ENCODE measurements at regions not wholly inside any gene's neighbourhood (a gene's known extent, or its start where the extent isn't known, plus 50 kb on each side); places are given as distances from the start of the nearest gene placed in this dataset.

GRCh38 chr1:50318428-50318827 is 104.8 kb downstream of the DMRTA2 start:
- no peaks in the 10 kb centered on the region for H3K36me3 ChIP-seq (ENCODE audit: control insufficient read depth, insufficient read depth, low read length)
- ATAC-seq (no peak), DNase-seq (ENCODE audit: low read depth, low spot score) (no peak)
- in situ Hi-C loops (cut with HindIII; ENCODE audit: low pct_unique_long_range_greater_than_20kb, low sequenced_read_pairs) (no loop called here), intact Hi-C loops (cut with micrococcal nuclease; ENCODE audit: unreplicated experiment) (no loop called here)
- H3K4me1 ChIP-seq (ENCODE audit: control insufficient read depth, insufficient read depth, low read length): no peaks in the 10 kb centered on the region
- no peaks in the 10 kb centered on the region for H3K27me3 ChIP-seq (ENCODE audit: control insufficient read depth, insufficient read depth, low read length)
- TF ChIP-seq SIN3A (IDR thresholded peaks at IDR 0.05; ENCODE audit: borderline replicate concordance, insufficient read depth, low read depth, low read length) (no peak), TCF7L2 (IDR thresholded peaks at IDR 0.05; ENCODE audit: low read depth, low read length) (no peak), CTCF (IDR thresholded peaks at IDR 0.05) (no peak)
- ChIA-PET POLR2A (no interaction called here), CTCF (no interaction called here)
- H3K4me3 ChIP-seq (ENCODE audit: low read depth in 2 of 2, low read length in 2 of 2): no peak overlapping the region
- BruUV-seq (replicated peaks): no TSS peak
- H3K9me3 ChIP-seq (ENCODE audit: control insufficient read depth, insufficient read depth, low read depth, low read length): no peaks in the 10 kb centered on the region
- no peak overlapping the region for H3K27ac ChIP-seq (ENCODE audit: low read length)

- ATAC-seq: no peak
- Histone ChIP-seq H3K4me3 (ENCODE audit: low read depth in 2 of 2, low read length in 2 of 2) (no peak overlapping the region), H3K4me1 (ENCODE audit: control insufficient read depth, insufficient read depth, low read length) (no peaks in the 10 kb centered on the region), H3K36me3 (ENCODE audit: control insufficient read depth, insufficient read depth, low read length) (no peaks in the 10 kb centered on the region), H3K9me3 (ENCODE audit: control insufficient read depth, insufficient read depth, low read depth, low read length) (no peaks in the 10 kb centered on the region), H3K27ac (ENCODE audit: low read length) (no peak overlapping the region), H3K27me3 (ENCODE audit: control insufficient read depth, insufficient read depth, low read length) (peaks cover 9% of the 10 kb centered on the region)
- DNase-seq (ENCODE audit: low read depth, low spot score): no peak
- intact Hi-C loops (cut with micrococcal nuclease; ENCODE audit: unreplicated experiment) (no loop called here), in situ Hi-C loops (cut with HindIII; ENCODE audit: low pct_unique_long_range_greater_than_20kb, low sequenced_read_pairs) (no loop called here)
- CTCF ChIA-PET: no interaction called here
- TF ChIP-seq REST (IDR thresholded peaks at IDR 0.05; ENCODE audit: insufficient read depth in 1 of 2, low read depth in 2 of 2, low read length in 1 of 2) (peak; percentile 88 to 89), CTCF (IDR thresholded peaks at IDR 0.05) (no peak), TCF7L2 (IDR thresholded peaks at IDR 0.05; ENCODE audit: low read depth, low read length) (no peak), SIN3A (IDR thresholded peaks at IDR 0.05; ENCODE audit: borderline replicate concordance, insufficient read depth, low read depth, low read length) (no peak), POLR2AphosphoS5 (IDR thresholded peaks at IDR 0.05; ENCODE audit: low read depth, low read length) (no peak)
- POLR2A ChIA-PET: no interaction called here
- BruUV-seq (replicated peaks): no TSS peak
These were observed 114.4 kb downstream of the DMRTA2 start for GRCh38 chr1:50308878-50309277.

- DNase-seq (ENCODE audit: low read depth, low spot score) (no peak), ATAC-seq (no peak)
- no peaks in the 10 kb centered on the region for H3K4me1 ChIP-seq (ENCODE audit: control insufficient read depth, insufficient read depth, low read length)
- H3K9me3 ChIP-seq (ENCODE audit: control insufficient read depth, insufficient read depth, low read depth, low read length): no peaks in the 10 kb centered on the region
- H3K36me3 ChIP-seq (ENCODE audit: control insufficient read depth, insufficient read depth, low read length): no peaks in the 10 kb centered on the region
- H3K27me3 ChIP-seq (ENCODE audit: control insufficient read depth, insufficient read depth, low read length): peaks cover 9% of the 10 kb centered on the region
- TF ChIP-seq SIN3A (IDR thresholded peaks at IDR 0.05; ENCODE audit: borderline replicate concordance, insufficient read depth, low read depth, low read length): no peak
- TF ChIP-seq REST (IDR thresholded peaks at IDR 0.05; ENCODE audit: insufficient read depth in 1 of 2, low read depth in 2 of 2, low read length in 1 of 2): no peak
- H3K4me3 ChIP-seq (ENCODE audit: low read depth in 2 of 2, low read length in 2 of 2): no peak overlapping the region
- CTCF ChIA-PET: no interaction called here
- H3K27ac ChIP-seq (ENCODE audit: low read length): no peak overlapping the region
- POLR2A ChIA-PET: no interaction called here
- intact Hi-C loops (cut with micrococcal nuclease; ENCODE audit: unreplicated experiment) (no loop called here), in situ Hi-C loops (cut with HindIII; ENCODE audit: low pct_unique_long_range_greater_than_20kb, low sequenced_read_pairs) (no loop called here)
- no TSS peak for BruUV-seq (replicated peaks)
These were observed 117.4 kb downstream of the DMRTA2 start for GRCh38 chr1:50305808-50306207.

Data from Panc1 (cell line).